ENCODE measurements at regions not wholly inside any gene's neighbourhood (a gene's known extent, or its start where the extent isn't known, plus 50 kb on each side); places are given as distances from the start of the nearest gene placed in this dataset.

GRCh38 chr13:61084988-61085387 lies 330.7 kb downstream of the PCDH20 start:
- TF ChIP-seq POLR2A (IDR thresholded peaks at IDR 0.05): no peak
- no peak for TF ChIP-seq CTCF (IDR thresholded peaks at IDR 0.05)
